ENCODE measurements at regions not wholly inside any gene's neighbourhood (a gene's known extent, or its start where the extent isn't known, plus 50 kb on each side); places are given as distances from the start of the nearest gene placed in this dataset.

DNA sequence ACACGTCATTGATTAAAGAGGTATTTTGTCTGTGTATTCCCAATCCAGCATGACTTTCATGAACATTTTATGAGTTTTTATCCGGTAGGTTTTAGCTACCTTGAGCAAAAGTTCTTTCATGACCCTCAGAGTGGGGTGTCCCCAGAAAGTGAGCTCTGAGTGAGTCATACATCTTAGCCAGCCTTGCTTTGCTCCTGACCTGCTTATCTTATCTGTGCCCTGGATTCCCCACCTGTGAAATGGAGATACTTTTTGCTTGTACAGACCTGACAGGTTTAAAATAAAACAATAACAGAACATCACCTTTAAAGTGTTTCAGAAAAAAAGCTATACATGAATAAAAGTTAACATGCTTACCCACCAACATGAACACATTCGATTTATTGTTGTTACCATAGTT is 202.8 kb upstream of the SOX5 start:
- TF ChIP-seq, protein P1, sequence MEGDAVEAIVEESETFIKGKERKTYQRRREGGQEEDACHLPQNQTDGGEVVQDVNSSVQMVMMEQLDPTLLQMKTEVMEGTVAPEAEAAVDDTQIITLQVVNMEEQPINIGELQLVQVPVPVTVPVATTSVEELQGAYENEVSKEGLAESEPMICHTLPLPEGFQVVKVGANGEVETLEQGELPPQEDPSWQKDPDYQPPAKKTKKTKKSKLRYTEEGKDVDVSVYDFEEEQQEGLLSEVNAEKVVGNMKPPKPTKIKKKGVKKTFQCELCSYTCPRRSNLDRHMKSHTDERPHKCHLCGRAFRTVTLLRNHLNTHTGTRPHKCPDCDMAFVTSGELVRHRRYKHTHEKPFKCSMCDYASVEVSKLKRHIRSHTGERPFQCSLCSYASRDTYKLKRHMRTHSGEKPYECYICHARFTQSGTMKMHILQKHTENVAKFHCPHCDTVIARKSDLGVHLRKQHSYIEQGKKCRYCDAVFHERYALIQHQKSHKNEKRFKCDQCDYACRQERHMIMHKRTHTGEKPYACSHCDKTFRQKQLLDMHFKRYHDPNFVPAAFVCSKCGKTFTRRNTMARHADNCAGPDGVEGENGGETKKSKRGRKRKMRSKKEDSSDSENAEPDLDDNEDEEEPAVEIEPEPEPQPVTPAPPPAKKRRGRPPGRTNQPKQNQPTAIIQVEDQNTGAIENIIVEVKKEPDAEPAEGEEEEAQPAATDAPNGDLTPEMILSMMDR (IDR thresholded peaks at IDR 0.05), result no peak
- TF ChIP-seq EP300 (IDR thresholded peaks at IDR 0.05), result no peak
